HG03139 (cell line): ENCODE measurements at regions not wholly inside any gene's neighbourhood (a gene's known extent, or its start where the extent isn't known, plus 50 kb on each side); places are given as distances from the start of the nearest gene placed in this dataset.
"Not testable (repeated sequence)": the region's sequence is repeated elsewhere in the genome, so short reads cannot be mapped to it uniquely, and the experiment has no call there.

Experiments
- ATAC-seq: cut with Tn5 transposase; IDR thresholded peaks from one replicate; pipeline ENCODE4 v1.9.1; 2021; ENCODE audit not compliant: unreplicated experiment

DNA sequence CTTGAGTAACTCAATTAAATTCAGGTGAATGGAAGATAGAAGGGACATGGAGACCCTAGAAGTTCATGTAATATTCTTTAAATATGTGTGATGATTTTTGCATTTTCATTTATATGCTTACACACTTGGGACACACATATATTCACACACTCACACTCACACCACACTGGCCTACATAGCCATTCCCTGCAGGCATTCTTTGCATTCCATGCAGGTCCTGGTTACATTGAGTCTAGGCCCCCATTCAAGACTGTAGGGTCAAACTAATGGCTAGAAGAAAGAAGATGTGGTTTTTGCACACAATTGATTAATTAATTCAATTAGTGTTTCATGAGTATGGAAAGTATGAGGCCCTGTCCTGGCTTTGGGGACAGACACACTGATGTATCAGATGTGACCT is 249.4 kb downstream of the HNMT start:
- ATAC-seq = no peak

DNA sequence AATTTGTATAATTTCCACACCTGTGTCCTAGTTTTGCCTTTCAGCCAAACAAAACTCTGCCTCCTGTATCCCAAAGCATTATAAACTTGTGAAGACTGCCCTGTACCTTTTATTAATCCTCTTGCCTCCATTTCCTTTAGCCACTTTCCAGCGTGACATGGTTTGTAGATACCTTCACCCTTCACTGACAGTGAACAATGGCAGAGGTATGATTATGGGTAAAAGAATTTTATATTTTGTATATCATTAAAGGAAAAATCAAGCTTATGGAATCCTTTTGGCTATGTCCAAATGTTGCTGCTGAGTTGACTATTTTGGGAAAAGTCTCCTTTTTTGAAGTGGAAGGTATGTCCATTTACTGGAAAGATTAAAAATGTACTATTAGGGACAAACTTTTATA is 251.7 kb downstream of the HNMT start:
- no peak for ATAC-seq

DNA sequence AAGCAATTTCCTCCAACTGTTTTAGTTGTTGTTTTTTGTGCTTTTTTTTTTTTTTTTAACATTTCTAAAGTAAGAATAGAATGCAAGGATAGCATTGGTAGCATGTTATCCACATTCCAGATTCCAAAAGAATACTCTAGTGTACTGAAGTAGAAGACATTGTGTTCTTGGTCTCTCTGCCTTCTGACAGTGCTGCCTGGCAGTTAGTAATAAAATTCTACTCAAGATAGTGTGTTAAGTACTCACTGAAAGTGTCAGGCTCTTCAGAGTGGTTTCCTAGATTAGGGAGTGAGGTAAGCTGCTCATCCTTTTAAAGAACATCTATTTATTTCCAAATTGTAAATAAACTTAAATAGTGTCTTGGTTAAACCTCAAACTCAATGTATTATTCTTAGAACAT is 253.7 kb downstream of the HNMT start:
- no peak for ATAC-seq

DNA sequence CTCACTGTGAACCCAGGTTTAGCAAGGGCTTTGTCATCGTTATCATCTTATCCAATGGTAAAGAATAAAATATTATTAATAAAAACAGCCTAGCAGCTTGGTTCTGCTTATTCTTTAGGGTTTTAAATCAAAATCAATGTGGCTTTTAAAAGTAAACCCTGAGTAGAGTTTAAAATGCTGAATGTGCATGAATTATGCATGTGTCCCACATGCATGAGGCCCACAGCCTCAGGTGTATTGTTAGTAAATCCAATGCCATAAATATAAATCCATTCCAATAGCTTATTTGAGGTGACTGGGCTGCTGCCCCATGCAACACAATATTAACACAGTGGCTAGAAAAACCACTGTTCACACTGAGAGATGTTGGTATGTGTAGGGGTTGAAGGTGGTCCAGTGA is 254.1 kb downstream of the HNMT start:
- no peak for ATAC-seq

DNA sequence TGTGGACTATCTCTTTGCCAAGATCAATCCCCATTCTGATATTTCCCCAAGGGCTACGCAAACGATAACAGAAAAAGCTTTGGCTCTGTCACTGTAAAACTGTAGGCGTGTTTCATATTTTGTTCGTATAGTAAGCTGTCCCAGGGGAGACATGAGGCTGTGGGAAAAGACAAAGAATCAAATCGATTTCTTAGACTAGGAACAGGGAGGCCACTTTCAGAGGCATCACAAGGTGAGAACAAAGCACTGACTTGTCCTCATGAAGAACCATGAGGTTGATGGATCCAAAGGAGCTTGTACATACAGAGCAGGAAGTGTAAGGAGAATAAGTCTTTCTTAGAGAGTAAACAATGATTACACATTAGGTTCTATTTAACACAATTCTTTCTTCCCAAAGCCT is 255.7 kb downstream of the HNMT start:
- ATAC-seq = no peak

DNA sequence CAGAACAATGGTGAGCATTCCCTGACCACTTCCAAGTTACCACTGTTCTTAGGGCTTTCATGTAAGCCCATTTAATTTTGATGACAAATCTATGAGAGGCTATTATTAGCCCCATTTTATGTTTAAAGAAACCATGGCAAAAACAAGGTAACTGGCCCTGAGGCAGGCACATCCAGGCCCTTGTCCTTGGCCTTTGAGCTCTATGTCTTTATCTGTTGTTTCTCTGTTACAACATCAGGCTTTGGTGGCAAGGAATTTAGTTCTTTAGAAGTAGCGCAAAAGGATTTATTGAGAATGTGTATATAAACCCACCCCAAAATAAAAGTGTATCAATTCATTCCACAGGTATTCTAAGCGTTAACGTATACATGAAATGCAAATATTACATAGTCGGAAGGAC is 257.1 kb downstream of the HNMT start:
- no peak for ATAC-seq

DNA sequence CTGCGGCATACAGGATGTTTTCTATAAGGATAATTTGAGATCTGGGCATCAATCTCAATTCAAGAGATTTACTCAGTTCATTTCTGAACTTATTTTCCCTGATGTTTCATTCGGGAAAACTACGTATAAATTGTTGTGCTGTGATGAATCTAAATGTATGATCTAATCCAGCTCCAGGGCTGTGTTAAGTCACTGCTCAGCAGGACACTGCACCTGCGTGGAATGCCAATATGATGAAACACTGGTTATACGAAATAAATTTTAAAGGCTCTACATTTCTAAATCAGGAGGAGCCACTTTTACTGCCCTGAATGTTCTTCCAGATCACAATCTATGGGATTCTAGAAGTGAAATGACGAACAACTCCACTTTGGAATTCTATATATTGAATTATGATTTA is 259.0 kb downstream of the HNMT start:
- ATAC-seq = no peak

DNA sequence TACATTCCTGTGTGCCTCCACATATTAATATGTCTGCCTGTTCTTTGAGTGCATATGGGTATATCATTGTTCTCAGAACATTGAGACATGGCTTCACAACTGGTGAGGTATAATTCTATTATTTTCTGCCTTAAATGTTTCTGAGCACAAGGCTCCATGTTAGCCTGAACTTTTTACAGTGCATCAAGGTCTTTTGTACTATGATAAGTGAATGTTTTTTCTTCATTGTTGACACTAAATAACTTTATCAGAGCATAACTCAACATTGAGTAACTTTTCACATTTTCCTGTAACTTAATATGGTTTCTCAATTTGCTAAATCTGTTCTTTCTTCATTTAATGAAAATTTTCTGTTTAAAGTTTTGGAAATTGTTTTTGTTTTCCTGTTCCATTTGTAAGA is 262.9 kb downstream of the HNMT start:
- ATAC-seq = no peak

DNA sequence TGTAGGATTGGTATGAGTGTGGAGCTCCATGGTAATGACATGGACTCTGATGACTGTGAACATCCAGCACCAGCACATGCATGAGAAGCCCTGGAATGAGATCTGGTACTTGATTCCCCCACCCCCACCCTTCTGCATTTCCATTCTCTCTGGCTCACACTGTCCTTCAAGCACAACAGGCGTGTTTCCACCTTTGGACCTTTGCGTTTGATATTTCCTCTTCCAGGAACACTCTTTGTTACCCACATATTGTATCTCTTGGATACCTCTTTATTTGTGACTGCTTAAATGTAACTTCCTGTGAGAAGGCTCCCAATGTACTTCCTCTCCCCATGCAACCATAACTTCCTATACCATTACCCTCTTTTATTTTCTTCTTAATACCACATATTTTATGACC is 263.8 kb downstream of the HNMT start:
- ATAC-seq = no peak

DNA sequence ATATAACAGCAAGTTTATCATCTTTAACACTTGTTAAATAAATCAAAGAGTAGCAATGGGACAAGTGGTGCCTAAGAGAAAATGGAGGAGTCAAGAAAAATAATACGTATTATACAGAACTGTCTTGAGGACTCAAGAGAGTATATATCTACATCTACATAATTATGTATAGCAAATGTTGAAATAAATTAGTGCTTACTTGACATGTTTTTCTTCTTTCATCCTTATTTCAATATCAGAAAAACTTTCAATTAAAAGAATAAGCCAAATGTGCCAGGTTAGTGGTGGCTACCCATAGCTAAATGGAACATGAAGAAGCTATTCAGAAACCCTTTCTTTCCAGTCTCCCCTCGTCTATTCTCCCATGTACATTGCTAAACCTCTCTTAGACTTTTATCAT is 267.3 kb upstream of the SPOPL start:
- ATAC-seq = no peak

DNA sequence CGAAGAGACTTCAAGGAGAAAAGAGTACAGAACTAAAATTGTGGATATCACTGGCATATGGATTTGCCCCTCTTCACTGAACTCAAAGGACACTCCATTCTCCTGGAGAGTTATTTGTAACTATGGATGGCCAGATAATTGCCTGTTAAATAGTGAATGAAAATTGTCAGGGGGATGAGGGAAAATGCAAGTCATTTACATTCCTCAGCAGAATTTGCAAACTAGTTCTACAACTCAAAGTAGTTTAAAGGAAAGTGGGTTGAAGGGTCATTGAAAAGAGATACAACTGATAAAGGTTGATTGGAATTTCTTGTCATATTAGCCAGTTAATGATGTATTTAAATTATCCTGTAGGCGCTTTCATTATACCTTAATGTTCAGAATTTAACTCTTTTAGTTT is 266.5 kb upstream of the SPOPL start:
- ATAC-seq = no peak

DNA sequence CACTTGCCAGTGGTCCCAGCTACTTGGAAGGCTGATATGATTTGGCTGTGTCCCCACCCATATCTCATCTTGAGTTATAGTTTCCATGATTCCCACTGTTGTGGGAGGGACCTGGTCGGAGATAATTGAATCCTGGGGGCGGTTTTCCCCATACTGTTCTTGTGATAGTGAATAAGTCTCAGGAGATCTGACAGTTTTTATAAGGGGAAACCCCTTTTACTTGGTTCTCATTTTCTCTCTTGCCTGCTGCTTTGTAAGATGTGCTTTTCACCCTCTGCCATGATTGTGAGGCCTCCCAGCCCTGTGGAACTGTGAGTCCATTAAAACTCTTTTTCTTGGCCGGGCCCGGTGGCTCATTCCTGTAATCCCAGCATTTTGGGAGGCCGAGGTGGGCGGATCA is 265.4 kb upstream of the SPOPL start:
- ATAC-seq = no peak

DNA sequence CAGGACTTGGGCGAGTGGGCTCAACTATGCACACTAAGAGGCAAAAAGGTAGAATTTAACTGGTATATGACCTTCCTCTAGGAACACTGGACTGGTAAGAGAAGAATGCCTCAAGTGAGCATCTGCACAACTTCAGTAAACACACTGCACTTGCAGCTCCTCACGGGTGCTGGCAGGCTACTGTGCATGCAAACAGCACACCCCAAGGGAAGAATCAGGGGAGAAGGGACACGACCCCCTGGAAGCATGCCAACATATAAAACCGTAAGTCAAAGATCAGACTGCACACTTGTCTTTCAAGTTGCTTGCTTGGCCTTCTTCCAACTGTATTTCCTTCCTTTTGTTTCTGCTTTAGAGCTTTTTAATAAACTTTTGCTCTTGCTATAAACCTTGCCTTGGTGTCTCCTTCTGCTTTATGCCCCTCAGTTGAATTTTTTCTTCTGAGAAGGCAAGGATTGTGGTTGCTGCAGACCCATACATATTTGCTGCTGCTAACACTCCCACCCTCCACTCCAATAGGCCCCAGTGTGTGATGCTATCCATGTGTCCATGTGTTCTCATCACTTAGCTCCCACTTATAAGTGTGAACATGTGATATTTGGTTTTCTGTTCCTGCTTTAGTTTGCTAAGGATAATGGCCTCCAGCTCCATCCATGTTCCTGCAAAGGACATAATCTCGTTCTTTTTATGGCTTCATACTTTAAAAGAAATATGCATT is 263.7 kb upstream of the SPOPL start:
- no peak for ATAC-seq

DNA sequence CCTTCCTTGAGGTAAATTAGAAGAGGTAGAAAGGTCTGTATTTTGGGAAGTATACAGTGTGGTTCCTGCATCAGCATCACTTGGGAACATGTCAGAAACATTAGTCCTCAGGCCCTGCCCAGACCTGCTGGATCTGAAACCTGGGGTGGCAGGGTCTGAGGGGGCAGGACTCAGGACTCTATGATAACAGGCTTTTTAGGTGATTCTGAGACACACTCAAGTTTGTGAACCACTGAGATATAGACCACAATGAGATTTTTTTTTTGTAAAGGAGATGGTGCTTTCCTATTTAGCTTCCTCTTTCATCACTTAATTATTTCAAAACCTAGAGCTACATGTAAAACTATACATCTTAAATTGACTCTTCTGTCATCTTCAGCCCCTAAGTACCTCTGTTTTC is 262.7 kb upstream of the SPOPL start:
- no peak for ATAC-seq

DNA sequence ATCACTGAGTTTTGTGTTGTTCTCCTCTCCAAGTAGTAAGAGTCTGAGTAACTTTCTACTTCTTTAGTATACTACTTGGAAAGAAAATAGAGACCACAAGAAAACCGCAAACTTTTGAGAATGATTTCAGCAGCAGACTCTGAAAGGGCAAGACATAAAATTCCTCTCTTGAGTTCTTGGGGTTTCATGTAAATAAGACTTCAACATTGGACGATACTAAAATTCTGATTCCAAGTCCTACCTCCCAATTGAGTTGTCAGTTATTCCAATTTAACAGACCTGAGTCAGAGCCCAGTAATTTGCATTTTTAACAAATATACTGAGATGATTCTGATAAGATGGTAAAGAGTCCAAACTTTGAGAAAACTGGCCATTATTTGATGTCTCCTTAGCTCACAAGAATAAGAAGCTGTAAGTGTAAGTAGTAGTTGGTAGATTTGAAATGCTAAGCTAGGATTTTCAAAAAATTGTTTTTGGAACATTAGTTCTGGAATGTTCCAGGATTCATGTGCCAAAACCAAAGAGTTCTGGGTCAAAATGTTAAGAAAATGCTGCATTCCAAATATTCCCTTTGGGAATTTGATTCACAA is 261.6 kb upstream of the SPOPL start:
- ATAC-seq = no peak

DNA sequence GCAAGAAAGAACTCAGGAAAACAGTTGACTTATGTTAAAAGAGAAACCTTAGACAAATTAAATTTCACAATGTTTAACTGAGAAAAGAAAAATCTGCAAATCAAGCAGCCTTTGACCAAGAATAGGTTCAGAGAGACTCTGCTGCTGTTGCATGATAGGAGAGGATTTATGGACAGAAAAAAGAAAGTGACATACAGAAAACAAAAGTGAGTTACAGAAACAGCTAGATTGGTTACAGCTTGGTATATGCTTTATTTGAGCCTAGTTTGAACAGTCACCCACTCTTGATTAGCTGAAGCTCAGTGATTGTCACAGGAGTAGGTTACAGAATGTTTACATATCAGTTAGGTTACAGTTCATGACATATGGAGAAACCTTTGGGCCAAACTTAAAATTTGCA is 258.2 kb upstream of the SPOPL start:
- no peak for ATAC-seq

DNA sequence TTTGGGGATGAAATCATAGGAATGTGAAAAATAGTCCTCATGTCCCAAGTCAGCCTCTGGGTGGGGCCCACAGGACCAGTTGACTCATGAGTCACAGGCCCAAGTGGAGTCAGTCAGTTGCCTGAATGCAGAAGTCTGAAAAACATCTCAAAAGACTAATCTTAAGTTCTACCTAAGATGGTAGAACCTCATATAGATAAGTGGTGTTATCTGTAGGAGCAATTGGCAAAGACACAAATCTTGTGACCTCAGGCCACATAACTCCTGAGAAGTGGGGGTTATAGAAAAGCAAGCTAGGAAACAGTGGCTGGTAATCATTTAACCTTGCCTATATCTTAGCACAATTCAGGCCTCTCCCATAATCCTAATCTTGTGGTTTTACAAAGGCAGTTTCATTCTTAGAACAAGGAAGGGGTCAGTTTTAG is 257.1 kb upstream of the SPOPL start:
- ATAC-seq = no peak

DNA sequence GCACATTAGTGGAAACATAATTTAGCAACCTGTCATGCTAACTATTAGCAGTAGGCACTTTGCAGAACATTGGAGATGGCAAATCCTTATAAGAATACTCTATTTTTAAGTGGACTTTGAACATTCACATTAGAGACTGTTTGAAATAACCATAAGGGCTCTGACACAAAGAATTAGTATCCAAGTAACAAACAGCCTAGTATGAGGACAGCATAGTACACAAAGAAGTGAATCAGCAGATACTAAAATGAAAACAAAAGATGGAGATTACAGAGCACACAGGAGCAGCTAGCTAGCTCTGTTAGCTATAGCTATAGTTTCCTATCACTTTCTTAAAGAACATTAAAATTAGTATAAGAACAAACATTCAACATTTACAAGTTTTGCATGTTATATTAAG is 256.3 kb upstream of the SPOPL start:
- ATAC-seq = no peak

DNA sequence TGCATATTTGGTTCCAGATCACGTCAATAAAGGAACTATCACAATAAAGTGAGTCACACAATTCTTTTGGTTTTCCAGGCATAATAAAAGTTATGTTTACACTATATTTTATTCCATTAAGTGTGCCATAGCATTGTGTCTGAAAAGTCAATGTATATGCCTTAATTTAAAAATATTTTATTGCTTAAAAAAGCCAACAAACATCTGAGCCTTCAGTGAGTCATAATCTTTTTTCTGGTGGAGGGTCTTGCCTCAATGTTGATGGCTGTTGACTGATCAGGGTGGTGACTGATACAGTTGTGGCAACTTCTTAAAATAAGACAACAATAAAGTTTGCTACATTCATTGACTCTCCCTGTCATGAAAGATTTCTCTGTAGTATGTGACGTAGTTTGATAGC is 254.3 kb upstream of the SPOPL start:
- no peak for ATAC-seq

DNA sequence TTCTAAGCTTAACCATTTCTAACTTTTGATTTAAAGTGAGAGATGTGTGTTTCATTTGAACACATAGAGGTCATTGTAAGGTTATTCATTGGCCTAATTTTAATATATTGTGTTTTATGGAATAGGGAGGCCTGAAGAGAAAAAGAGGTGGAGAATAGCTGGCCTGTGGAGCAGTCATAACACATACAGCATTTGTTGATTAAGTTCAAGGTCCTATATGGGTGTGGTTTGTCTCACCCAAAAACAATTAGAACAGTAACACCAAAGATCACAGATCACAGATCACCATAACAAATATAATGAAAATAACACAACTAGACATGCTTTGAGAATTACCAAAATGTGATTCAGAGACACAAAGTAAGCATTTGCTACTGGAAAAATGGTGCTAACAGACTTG is 252.4 kb upstream of the SPOPL start:
- no peak for ATAC-seq

DNA sequence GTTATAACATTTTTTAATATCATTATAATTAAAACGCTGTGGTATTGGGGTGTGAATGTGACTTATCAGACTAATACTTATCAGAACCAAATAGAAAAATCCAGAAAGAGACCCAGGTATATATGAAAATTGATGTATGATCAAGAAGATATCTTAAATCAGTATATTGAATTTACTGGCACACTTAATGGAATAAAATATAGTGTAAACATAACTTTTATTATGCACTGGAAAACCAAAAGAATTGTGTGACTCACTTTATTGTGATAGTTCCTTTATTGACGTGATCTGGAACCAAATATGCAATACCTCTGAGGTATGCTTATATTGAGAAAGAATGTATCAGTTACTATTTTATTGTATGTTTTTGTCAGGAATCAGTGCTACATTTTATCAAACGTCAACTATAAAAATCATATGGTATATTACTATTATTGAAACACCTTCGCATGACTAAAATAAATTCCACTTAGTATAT is 250.7 kb upstream of the SPOPL start:
- not testable (repeated sequence) for ATAC-seq

DNA sequence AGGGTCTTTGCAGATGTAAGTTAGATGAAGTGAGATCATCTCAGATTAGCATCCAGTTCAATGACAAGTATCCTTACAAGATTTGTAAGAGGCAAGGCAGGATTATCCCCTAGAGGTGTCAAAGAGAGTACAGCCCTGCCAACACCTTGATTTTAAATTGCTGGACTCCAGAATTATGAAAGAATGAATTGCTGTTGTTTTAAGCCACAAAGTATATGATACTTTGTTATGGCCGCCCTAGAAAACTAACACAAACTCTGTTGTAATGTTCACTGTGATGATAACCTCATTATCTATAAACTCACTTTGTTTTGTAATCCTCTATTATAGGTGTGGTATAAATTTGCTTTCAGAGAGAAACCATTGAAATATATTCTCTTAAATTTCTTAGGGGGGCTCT is 249.0 kb upstream of the SPOPL start:
- ATAC-seq = no peak

DNA sequence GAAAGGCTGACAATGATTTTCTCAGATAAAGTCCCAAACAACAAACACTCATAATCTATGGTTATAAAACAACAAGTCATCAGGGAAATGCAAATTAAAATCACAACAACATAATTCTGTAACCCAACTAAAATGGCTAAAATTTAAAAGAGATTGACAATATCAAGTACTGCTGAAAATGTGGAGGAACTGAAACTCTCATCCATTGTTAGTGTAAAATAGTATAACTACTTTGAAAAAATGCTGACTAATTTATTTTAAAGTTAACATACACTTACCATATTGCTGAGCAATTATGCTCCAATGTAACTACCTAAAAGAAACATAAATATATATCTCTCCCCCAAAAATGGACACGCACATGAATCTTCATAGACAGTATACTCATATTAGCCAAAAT is 245.9 kb upstream of the SPOPL start:
- ATAC-seq = no peak
